ENCODE measurements at regions not wholly inside any gene's neighbourhood (a gene's known extent, or its start where the extent isn't known, plus 50 kb on each side); places are given as distances from the start of the nearest gene placed in this dataset.

GRCh38 chr2:161020437-161020836 lies 139.8 kb upstream of the TANK start:
- no TSS peak for BruUV-seq (replicated peaks)
- no peak overlapping the region for H3K27ac ChIP-seq (ENCODE audit: low read depth, low read length, poor library complexity, severe bottlenecking)
- H3K9me3 ChIP-seq (ENCODE audit: low read depth, low read length, poor library complexity, severe bottlenecking): no peaks in the 10 kb centered on the region
- H3K4me1 ChIP-seq (ENCODE audit: insufficient read depth, low read length, poor library complexity, severe bottlenecking): no peaks in the 10 kb centered on the region
- no peaks in the 10 kb centered on the region for H3K36me3 ChIP-seq (ENCODE audit: insufficient read depth, low read length, poor library complexity, severe bottlenecking)
- no peak overlapping the region for H3K4me3 ChIP-seq (ENCODE audit: low read depth, low read length, poor library complexity, severe bottlenecking)
- POLR2A ChIA-PET (ENCODE audit: low non-redundant PET): no interaction called here
- peaks cover 4% of the 10 kb centered on the region for H3K27me3 ChIP-seq (replicated peaks; ENCODE audit: insufficient read depth, low read depth, low read length, poor library complexity)
- CTCF ChIA-PET: no interaction called here
- intact Hi-C loops (cut with micrococcal nuclease; ENCODE audit: unreplicated experiment): no loop called here
- no peak for DNase-seq (ENCODE audit: low spot score)
- TF ChIP-seq CTCF (conservative IDR thresholded peaks at IDR 0.05; ENCODE audit: low read depth, low read length): no peak
- no peak for TF ChIP-seq EZH2 (IDR thresholded peaks at IDR 0.05; ENCODE audit: borderline replicate concordance, low read depth, low read length, poor library complexity, severe bottlenecking)

- ChIA-PET CTCF (no interaction called here), POLR2A (ENCODE audit: low non-redundant PET) (no interaction called here)
- BruUV-seq (replicated peaks): no TSS peak
- no peak for TF ChIP-seq EZH2 (IDR thresholded peaks at IDR 0.05; ENCODE audit: borderline replicate concordance, low read depth, low read length, poor library complexity, severe bottlenecking)
- TF ChIP-seq CTCF (conservative IDR thresholded peaks at IDR 0.05; ENCODE audit: low read depth, low read length): no peak
- Histone ChIP-seq H3K9me3 (ENCODE audit: low read depth, low read length, poor library complexity, severe bottlenecking) (no peaks in the 10 kb centered on the region), H3K4me3 (ENCODE audit: low read depth, low read length, poor library complexity, severe bottlenecking) (no peak overlapping the region), H3K4me1 (ENCODE audit: insufficient read depth, low read length, poor library complexity, severe bottlenecking) (no peaks in the 10 kb centered on the region), H3K27me3 (replicated peaks; ENCODE audit: insufficient read depth, low read depth, low read length, poor library complexity) (peaks cover 4% of the 10 kb centered on the region), H3K27ac (ENCODE audit: low read depth, low read length, poor library complexity, severe bottlenecking) (no peak overlapping the region), H3K36me3 (ENCODE audit: insufficient read depth, low read length, poor library complexity, severe bottlenecking) (no peaks in the 10 kb centered on the region)
- DNase-seq (ENCODE audit: low spot score): no peak
- intact Hi-C loops (cut with micrococcal nuclease; ENCODE audit: unreplicated experiment): no loop called here
Measured at GRCh38 chr2:161028581-161028980, 131.6 kb upstream of the TANK start.

GRCh38 chr2:161029321-161029720 lies 130.9 kb upstream of the TANK start:
- DNase-seq (ENCODE audit: low spot score): no peak
- no peak for TF ChIP-seq CTCF (conservative IDR thresholded peaks at IDR 0.05; ENCODE audit: low read depth, low read length)
- TF ChIP-seq EZH2 (IDR thresholded peaks at IDR 0.05; ENCODE audit: borderline replicate concordance, low read depth, low read length, poor library complexity, severe bottlenecking): no peak
- H3K27me3 ChIP-seq (replicated peaks; ENCODE audit: insufficient read depth, low read depth, low read length, poor library complexity): no peaks in the 10 kb centered on the region
- H3K36me3 ChIP-seq (ENCODE audit: insufficient read depth, low read length, poor library complexity, severe bottlenecking): no peaks in the 10 kb centered on the region
- no peak overlapping the region for H3K27ac ChIP-seq (ENCODE audit: low read depth, low read length, poor library complexity, severe bottlenecking)
- no peaks in the 10 kb centered on the region for H3K4me1 ChIP-seq (ENCODE audit: insufficient read depth, low read length, poor library complexity, severe bottlenecking)
- no peaks in the 10 kb centered on the region for H3K9me3 ChIP-seq (ENCODE audit: low read depth, low read length, poor library complexity, severe bottlenecking)
- ChIA-PET POLR2A (ENCODE audit: low non-redundant PET) (no interaction called here), CTCF (no interaction called here)
- BruUV-seq (replicated peaks): no TSS peak
- H3K4me3 ChIP-seq (ENCODE audit: low read depth, low read length, poor library complexity, severe bottlenecking): no peak overlapping the region
- intact Hi-C loops (cut with micrococcal nuclease; ENCODE audit: unreplicated experiment): no loop called here
